HUDEP-2 (cell line): ENCODE measurements at regions not wholly inside any gene's neighbourhood (a gene's known extent, or its start where the extent isn't known, plus 50 kb on each side); places are given as distances from the start of the nearest gene placed in this dataset.
A peak's percentile ranks its signal among the peaks of the same experiment; 100 is the strongest.
"Not testable (repeated sequence)": the region's sequence is repeated elsewhere in the genome, so short reads cannot be mapped to it uniquely, and the experiment has no call there.

Experiments used
- DNase-seq, 76 experiments: peaks; one replicate each; lab custom pipeline; 2025; ENCODE audit not compliant: unreplicated experiment in 76 of 76; lab: John Stamatoyannopoulos, UW

DNA sequence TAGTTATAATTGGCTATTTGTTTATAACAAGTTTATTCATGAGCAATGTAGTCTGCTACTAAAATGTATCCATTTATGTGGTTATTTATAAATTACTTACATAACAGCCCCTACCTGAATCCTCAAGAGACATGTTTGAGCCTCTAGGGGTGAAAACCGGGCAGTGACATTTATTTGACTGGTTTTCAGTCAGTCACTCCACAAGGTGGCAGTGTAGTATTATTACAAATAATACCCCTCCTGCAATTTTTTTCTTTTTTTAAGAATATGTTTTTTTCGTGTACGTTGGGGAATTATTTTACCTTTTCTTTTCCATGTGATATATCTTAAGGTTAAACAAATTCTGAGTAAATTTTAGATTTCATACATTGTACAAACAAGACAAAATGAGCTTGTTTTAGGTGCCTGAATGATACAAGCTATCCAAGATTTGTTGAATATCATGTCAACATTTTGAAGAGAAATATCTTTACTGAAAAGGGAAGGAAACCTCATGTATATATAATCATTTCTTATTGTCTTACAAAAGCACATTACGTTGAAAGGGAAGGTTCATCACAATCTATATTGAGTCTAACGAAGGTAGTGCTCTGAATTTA, 598.7 kb upstream of the TECRL start:
- peak in 7 of 76 experiments; percentile 1 to 45 (median 32) for DNase-seq

DNA sequence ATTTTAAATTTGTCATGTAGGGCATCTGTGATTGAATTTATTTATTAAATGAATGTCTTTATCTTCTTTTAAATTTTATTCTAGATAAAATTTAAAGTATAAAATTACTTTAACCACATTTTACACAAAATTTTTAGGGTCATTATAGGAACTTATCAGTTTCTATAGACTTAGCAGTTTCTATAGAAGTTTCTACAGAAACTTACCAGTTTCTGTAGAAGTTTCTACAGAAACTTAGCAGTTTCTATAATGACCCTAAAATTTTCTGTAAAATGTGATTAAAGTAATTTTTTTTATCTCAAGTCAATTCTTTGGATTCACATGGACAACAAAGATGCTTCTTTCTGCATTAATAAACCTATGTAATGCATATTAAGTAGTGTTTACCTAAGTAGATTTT, 565.9 kb upstream of the TECRL start:
- DNase-seq = no peak

DNA sequence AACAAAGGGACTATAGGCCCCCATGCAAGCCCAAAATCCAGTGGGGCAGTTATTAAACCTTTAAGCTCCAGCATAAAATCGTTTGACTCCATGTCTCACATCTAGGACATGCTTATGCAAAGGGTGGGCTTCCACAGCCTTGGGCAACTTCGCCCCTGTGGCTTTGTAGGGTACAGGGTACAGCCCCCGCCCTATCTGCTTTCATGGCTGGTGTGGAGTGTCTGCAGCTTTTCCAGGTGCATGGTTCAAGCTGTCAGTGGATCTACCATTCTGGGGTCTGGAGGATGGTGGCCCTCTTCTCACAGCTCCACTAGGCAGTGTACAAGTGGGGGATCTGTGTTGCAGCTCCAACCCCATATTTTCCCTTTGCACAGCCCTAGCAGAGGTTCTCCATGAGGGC, 559.8 kb upstream of the TECRL start:
- no peak for DNase-seq

DNA sequence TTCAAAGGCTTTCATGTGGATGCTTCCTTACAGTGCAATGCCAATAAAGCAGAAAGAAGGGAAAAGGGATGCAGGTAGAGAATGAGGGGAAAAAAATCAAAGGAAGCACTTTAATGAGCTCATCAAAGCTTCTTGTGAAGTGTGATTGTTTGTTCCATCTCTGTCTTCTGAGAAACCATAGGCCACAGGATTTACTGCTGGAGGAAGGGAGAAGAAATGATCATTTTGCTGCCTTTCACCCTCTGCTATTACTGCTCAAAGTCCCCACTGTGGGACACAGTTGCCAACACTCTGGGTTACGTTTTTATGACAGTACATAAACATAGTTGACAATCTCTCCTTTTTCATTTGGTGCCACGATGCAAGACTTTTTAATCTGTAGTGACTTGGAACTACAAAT, 558.0 kb upstream of the TECRL start:
- no peak for DNase-seq

DNA sequence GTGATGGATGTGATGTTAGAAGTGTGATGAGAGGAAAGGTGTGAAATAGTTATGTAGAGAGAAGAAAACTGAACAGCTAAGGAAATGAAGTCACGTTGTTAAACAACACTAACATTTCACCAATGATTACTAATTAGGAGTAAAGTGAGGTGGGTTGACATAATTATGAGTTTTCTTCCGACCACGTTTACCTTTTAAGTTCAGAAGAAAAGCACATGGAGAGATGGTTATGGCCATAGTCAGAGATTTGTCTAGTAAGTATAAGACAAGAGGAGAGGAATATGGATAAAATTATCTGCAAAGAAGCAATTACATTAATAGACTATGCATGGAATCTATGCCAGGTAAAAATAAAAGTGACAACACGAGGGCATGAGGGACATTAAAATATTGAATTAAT, 551.3 kb upstream of the TECRL start:
- DNase-seq = no peak

DNA sequence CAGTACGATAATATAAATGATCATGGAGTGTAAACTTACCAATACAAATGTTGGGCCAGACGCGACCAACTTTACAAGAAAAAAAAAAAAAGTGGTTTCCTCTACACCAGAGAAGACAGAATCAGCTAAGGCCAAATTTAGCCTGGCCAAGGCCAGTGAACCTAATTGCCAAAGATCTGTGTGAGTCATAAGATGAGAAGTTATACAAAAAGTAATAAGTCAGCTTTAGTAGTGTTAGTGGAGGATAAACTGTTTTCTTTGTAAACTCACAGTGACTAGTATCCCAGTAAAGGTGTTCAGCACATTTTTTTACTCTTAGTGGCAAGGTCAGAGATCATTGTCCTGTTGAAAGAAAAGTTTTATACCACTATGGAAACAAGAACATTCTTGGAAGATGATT, 531.4 kb upstream of the TECRL start:
- no peak for DNase-seq

DNA sequence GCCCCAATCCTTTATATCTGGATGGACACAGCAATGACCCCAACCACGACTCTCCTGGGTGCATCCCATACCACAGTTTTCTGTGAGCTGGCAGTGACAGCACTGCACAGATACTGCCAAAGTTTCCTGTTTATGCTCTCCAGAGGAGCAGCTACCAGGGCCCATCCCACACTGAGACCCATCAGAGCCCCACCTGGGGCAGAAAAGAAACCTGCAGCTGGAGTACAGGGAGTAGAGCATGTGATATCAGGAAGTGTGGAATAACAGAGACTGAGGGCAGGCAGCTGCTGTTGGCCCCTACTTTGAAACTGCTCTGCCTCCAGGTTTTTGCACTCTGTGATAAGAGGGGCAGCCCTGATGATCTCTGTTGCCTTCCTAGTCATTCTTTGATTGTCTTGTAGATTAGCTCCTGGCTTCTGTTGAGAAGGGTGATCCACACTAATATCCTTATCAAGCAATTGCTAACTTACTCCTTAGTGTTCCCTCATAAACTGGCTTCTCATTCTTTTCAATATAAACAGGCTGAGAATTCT, 526.3 kb upstream of the TECRL start:
- DNase-seq = no peak

DNA sequence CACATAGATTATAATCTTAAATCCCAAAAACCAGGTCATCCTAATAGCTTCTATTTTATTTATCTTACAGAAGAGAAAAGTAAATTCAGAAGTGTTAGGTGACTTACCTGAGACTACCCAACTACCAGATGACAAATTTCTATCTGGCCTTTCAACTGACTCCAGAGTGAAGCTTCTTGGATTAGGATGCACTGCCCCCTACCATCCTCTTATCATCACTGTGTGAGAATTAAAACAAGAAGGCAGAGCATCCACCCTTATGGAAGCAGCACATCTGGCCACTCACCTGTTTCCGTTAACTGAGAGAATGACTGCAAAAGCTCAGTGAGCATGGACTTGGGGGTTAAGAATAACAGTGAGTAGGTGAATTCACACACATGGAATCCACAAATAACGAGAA, 502.6 kb upstream of the TECRL start:
- DNase-seq = peak in 1 of 76 experiments; percentile 0

DNA sequence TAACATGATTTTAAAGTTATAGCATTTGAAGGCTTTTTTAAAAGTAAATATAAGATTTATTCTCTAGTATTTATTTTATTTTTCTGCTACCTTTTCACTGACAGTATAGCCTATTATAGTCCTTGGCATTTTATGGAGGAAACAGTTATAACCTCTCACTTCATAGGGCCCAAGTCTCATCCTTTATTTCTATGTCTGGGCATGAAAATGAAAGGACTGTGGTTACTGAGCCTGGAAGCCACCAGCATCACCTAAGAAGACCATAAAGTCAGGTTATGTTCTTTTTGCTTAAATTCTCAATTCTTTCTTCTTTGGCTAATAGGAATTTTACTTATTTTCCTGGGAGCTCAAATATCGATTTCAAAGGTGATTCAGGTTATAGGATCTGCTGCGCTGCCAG, 494.7 kb upstream of the TECRL start:
- no peak for DNase-seq

DNA sequence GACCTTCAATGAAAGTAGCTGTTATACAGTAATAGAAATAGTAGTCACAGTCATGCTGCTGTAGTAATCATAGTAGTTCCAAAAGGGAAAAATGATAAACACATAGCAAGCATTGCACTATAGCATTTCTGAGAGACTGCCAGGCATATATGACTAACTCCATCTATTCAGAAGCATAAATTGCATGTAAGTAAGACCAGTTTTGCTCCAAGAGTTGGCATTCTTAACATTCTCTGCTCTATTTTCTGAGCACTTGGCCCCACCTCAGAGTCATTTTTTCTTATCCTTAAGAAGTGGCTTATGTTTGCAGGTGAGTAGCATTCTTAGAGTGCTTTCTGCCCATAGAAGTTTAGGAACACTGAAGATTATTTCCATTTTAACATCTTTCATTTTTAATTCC, 490.3 kb upstream of the TECRL start:
- no peak for DNase-seq

DNA sequence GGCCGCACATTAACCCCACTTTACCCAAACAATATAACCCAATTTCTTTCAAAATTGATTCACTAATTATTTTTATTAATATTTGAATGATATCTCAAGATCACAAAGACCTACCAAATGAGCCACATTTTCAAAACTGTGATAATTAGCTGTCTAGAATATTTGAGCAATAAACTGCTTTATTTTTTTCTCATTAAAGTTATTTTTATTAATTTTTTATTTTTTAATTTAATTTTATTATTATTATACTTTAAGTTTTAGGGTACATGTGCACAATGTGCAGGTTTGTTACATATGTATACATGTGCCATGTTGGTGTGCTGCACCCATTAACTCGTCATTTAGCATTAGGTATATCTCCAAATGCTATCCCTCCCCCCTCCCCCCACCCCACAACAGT, 489.8 kb upstream of the TECRL start:
- DNase-seq = not testable (repeated sequence)

DNA sequence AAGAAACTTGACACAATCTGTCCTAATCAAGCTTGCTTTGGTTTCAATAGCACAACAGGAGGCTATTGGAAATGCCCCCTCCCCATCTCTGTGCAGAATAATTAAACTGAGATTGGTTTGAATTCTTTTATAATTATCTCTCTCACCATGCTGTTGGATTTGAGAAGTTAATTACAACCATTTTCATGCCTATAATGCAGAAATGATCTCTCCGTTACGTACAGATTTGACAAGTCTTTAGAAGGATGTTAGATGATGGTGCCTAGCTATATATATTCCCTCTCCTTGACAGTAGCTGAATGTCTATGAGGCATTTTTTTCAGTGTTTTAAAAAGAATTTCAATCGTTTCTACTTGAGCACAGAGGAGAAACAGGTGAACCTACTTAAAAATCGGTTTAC, 488.4 kb upstream of the TECRL start:
- no peak for DNase-seq

DNA sequence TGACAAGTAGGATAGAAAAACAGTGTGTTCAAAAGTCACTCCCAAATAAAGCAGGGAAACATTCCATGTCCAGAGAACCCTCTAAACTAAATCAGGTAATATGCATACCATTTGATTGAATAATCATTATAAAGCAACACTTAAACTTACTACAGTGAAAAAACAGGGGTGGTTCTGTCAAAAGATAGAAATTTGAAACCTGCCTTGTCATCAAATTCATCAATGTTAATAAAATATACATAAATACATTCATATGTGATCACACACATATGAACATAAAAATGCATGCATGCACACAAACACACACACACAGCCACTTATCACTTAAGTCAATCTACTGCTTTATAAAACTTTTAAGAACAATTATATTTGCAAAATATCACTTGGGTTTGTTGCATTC, 485.8 kb upstream of the TECRL start:
- no peak for DNase-seq

DNA sequence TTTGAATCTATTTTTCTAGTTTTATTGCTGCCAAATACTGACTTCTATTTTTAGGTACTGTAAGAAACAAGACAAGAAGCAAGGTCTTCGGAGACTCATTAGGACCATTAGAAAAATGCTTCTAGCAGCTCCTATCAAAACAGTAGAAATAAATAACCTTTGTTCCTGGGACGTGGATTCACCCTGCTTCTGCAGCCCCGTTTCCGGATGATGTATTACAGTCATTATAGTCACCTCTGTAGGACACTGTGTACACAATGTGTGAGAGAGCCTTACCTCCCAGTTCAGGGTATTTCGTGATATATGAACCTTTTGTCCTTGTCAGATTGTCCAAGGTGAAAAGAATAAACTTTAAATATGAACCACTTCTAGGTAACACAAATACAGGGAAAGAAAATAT, 484.0 kb upstream of the TECRL start:
- DNase-seq = no peak

DNA sequence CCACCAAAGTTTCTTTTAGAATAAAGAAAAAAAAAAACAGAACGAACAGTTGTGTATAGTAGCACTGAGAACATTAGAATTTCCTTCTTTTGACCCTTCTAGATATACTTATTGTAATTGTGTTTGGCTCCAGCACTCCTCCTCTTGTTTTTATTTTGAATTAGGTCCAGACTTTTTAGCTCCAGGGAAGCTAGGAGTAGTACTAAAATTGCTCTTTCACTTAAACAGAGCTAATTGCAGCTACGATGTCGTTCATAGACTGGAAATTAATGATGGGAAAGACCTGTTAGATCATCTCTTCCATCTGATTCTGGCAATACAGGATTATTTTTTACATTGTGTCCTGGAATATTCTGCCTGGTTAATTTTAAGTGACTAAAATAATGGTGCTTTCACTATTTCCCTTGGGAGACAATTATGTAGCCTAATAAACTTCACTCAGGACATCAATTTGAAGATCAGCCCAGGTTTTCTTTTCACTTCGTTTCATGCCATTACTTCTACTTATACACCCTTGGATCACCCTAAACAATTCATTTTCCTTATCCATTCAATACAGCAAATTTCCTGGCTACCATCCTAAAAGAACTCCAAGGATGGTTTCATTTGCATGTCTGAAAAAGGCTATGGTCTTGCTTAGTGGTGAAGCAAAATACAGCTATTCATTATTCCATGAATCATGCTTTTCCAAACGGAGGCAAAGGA, 480.8 kb upstream of the TECRL start:
- DNase-seq = no peak

DNA sequence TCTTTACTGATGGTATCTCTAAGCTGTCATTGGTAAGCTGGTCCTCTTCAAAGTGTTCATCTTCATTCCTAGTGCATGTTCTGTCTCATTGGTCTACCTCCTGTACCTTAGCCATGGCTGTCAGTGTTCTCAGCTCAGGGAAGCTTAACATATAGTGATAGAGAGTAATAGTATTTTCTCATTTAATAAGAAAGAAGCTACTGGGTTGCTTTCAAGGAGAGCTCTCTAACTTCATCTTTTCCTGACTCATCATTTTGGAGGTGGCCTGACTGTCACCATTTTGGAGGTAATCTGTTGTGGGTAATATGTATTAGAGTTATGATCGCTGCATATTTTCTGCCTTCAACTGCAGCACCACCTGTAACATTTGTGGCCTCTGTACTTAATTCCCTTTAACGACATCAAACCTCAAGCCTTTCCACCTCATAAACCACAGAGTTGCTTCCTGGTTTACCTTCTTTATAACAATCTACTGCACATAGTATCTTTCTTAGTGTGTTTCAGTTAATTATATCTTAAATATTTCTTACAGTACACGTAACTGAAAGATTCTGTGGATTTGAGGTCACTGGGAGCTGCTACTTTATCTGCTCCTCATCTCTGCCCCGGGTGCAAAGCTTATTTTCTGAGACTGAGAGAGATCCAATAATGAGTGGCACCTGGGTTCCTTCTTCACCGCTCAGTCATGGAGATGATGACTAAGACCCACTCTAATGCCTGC, 474.0 kb upstream of the TECRL start:
- DNase-seq = no peak

DNA sequence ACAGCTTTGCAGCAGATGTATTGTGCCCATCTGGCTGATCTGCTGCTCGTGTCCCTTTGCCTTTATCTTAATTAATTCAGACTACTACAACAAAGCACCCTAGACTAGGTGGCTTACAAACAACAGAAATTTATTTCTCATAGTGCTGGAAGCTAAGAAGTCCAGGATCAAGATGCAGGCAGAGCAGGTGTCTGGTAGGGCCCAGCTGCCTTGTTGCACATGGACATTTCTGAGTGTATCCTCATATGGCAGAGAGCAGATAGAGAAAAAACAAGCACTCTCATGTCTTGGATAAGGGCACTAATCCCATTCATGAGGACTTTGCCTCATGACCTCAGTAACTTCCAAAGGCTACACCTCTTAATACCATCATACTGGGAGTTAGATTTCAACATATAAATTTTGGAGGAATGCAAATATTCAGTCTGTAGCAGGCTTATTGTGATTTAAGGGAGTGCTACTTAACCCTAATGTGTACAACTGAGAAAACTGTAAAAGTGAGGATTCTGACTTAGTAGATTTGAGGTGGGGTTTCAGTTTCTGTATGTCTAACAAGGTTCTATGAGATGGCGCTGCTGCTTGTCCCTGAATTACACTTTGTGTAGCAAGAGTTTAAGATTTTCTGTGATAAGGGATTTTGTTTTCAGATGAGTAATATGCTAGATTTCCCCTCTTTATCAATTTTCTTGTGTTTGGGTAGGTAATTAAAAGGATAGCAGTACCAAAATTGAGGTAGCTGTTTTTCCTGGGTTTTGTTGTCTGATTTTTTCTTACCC, 473.2 kb upstream of the TECRL start:
- no peak for DNase-seq

DNA sequence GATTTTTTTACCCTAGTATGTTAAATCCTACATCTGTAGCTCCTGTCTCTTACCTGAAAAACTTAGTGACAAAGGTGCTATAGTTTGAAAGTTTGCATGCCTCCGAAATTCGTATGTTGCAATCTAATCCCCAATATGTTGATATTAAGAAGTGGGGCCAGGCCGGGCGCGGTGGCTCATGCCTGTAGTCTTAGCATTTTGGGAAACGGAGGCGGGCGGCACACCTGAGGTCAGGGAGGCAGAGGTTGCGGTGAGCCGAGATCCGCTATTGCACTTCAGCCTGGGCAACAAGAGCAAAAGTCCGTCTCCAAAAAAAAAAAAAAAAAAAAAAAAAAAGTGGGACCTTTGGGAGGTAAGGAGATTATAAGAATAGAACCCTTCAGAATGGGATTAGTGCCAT, 471.3 kb upstream of the TECRL start:
- DNase-seq = no peak

DNA sequence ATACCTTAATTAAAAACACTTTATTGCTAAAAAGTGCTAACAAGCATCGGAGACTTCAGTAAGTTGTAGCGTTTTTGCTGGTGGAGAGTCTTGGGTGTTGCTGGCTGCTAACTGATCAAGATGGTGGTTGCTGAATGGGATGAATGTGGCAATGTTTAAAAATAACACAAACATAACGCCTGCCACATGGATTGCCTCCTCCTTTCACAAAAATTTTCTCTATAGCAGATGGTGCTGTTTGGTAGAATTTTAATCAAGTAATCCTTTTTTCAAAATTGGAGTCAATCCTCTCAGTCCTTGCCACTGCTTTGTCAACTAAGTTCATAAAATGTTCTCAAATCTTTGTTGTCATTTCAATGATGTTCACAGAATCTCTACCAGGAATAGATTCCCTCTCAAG, 466.8 kb upstream of the TECRL start:
- no peak for DNase-seq

DNA sequence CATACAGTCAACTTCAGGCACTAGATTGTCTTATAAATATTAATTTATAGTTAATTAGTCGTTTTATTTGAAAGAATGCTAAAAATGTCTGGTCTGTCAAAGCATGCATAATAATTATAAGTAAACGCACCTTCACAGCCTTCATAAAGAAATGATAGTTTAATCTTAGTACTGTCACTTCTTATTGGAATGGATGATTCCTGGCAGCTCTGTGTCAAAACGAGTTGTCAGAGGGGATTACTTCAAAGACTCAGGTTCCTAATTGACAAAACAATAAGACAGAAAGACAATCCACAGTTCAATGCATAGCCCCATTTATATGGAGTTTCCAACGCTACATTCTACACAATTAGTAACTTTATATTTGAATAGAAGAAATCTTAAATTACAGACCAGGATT, 461.3 kb upstream of the TECRL start:
- DNase-seq = no peak

DNA sequence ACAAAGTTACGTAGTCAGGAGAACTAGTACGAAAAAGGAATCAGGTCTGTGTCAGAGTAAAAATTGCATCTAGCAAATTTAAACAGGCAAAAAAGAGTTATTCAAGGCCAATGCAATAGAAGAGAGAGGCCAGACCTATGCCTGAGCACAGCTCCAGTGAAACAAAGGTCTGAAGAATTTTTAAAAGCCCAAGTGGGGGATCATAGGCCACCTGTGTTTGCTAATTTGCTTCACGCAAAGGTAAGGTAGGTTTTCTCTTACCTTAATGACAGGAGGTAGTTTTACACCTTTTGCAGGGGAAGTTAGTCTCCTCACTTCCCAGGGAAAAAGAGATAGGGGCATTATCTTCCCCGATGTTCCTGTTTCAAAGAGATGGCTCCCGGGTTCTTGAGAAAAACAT, 448.6 kb upstream of the TECRL start:
- no peak for DNase-seq
